K562 (cell line): ENCODE measurements at regions not wholly inside any gene's neighbourhood (a gene's known extent, or its start where the extent isn't known, plus 50 kb on each side); places are given as distances from the start of the nearest gene placed in this dataset.

Experiments
- DPF2 ChIP-seq: fragments of 450-650 bp; IDR thresholded peaks from 2 replicates; pipeline ENCODE4 v1.6.1; 2016
- FOSL1 ChIP-seq: fragments of 200-800 bp; sonication (Bioruptor generic); conservative IDR thresholded peaks from 2 replicates; pipeline ENCODE4 v1.6.1; 2016; ENCODE audit warnings: missing genetic modification characterization, missing compliant biosample characterization
- MTA1 ChIP-seq: fragments of 450-650 bp; IDR thresholded peaks from 2 replicates; pipeline ENCODE4 v1.6.1; 2017; ENCODE audit warnings: borderline replicate concordance
- SNIP1 ChIP-seq: fragments of 450-650 bp; IDR thresholded peaks from 2 replicates; pipeline ENCODE4 v1.7.1; 2017; ENCODE audit warnings: low read depth, mild to moderate bottlenecking
- ZBTB7A ChIP-seq: IDR thresholded peaks from 2 replicates; pipeline ENCODE4 v1.6.1; 2011; ENCODE audit warnings: low read depth, mild to moderate bottlenecking, low read length, moderate library complexity, borderline replicate concordance; ENCODE audit not compliant: control insufficient read depth
- TF ChIP-seq, protein P1 (sequence below): sonication (generic); formaldehyde crosslinking; IDR thresholded peaks from 2 replicates; pipeline ENCODE4 v1.8.0; 2022; ENCODE audit warnings: mild to moderate bottlenecking, missing genetic modification reagents
- TF ChIP-seq, protein P2 (sequence below): sonication (generic); formaldehyde crosslinking; IDR thresholded peaks from 2 replicates; pipeline ENCODE4 v1.8.0; 2022; ENCODE audit warnings: mild to moderate bottlenecking, missing genetic modification reagents
- TF ChIP-seq, protein P3 (sequence below): fragments of 450-650 bp; formaldehyde crosslinking; IDR thresholded peaks from 2 replicates; pipeline ENCODE4 v1.4.0; 2020; ENCODE audit warnings: mild to moderate bottlenecking, moderate library complexity

DNA sequence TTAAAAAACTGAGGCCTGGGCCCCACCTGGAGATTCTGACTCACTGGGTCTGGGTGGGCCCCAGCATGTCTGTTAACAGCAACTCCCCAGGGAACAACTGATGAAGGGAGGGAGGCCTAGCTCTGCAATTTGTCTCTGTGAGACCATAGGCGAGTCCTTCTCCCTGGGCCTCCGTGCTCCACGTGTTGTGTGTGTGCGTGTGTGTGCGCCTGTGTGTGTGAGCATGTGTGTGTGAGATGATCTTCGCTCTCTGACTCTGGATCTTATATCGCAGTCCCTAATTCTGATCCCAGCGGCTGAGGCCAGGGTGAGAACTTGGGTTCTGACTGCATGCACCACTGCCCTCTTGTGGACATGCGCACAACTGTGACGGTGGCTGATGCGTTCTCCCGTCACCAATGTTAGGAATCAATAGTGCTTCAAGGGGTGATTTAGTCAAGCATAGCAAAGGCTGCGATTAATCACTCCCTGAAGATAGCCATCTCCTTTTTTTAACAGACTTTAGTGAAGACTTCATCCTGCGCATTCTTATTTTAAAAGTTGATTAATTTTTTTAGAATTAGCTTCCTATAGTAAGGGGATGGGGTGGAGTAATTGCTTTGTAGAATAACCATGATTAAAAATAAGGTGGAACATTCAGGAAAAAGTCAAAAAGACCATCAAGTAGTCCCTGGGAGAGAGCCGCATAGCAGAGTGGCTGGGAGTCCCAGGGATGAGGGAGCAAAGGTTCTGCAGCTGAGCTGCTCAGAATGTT lies 62.4 kb upstream of the USP24 start (continued):
- TF ChIP-seq, protein P1, sequence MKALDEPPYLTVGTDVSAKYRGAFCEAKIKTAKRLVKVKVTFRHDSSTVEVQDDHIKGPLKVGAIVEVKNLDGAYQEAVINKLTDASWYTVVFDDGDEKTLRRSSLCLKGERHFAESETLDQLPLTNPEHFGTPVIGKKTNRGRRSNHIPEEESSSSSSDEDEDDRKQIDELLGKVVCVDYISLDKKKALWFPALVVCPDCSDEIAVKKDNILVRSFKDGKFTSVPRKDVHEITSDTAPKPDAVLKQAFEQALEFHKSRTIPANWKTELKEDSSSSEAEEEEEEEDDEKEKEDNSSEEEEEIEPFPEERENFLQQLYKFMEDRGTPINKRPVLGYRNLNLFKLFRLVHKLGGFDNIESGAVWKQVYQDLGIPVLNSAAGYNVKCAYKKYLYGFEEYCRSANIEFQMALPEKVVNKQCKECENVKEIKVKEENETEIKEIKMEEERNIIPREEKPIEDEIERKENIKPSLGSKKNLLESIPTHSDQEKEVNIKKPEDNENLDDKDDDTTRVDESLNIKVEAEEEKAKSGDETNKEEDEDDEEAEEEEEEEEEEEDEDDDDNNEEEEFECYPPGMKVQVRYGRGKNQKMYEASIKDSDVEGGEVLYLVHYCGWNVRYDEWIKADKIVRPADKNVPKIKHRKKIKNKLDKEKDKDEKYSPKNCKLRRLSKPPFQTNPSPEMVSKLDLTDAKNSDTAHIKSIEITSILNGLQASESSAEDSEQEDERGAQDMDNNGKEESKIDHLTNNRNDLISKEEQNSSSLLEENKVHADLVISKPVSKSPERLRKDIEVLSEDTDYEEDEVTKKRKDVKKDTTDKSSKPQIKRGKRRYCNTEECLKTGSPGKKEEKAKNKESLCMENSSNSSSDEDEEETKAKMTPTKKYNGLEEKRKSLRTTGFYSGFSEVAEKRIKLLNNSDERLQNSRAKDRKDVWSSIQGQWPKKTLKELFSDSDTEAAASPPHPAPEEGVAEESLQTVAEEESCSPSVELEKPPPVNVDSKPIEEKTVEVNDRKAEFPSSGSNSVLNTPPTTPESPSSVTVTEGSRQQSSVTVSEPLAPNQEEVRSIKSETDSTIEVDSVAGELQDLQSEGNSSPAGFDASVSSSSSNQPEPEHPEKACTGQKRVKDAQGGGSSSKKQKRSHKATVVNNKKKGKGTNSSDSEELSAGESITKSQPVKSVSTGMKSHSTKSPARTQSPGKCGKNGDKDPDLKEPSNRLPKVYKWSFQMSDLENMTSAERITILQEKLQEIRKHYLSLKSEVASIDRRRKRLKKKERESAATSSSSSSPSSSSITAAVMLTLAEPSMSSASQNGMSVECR (CRISPR knock-in tag): 0 out of 2 replicates have a peak, but pooled peaks have one; percentile 25
- TF ChIP-seq FOSL1 (tag): peak; percentile 80; the same call in 1 of the 2 replicates
- TF ChIP-seq MTA1: no peak
- TF ChIP-seq ZBTB7A: peak; percentile 65; the same call in 1 of the 2 replicates
- peak; percentile 45; the same call in 1 of the 2 replicates for TF ChIP-seq SNIP1
- TF ChIP-seq, protein P2, sequence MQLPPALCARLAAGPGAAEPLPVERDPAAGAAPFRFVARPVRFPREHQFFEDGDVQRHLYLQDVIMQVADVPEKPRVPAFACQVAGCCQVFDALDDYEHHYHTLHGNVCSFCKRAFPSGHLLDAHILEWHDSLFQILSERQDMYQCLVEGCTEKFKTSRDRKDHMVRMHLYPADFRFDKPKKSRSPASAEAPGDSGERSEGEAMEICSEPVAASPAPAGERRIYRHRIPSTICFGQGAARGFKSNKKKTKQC: 0 out of 2 replicates have a peak, but pooled peaks have one; percentile 51
- TF ChIP-seq, protein P3, sequence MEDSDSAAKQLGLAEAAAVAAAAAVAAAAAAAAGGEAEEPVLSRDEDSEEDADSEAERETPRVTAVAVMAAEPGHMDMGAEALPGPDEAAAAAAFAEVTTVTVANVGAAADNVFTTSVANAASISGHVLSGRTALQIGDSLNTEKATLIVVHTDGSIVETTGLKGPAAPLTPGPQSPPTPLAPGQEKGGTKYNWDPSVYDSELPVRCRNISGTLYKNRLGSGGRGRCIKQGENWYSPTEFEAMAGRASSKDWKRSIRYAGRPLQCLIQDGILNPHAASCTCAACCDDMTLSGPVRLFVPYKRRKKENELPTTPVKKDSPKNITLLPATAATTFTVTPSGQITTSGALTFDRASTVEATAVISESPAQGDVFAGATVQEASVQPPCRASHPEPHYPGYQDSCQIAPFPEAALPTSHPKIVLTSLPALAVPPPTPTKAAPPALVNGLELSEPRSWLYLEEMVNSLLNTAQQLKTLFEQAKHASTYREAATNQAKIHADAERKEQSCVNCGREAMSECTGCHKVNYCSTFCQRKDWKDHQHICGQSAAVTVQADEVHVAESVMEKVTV (CRISPR knock-in tag): peak; percentile 84
- TF ChIP-seq DPF2: peak; percentile 71
